BLaER1 (cell line): ENCODE measurements at regions not wholly inside any gene's neighbourhood (a gene's known extent, or its start where the extent isn't known, plus 50 kb on each side); places are given as distances from the start of the nearest gene placed in this dataset.

Source experiments
- H3K27ac ChIP-seq: shearing (Covaris generic); formaldehyde crosslinking; 2 replicates; pipeline ENCODE4 v1.8.1; 2022
- H3K27me3 ChIP-seq: shearing (Covaris generic); formaldehyde crosslinking; 2 replicates; pipeline ENCODE4 v1.8.1; 2022
- H3K36me3 ChIP-seq: shearing (Covaris generic); formaldehyde crosslinking; 2 replicates; pipeline ENCODE4 v1.8.1; 2022
- H3K4me1 ChIP-seq: shearing (Covaris generic); formaldehyde crosslinking; 2 replicates; pipeline ENCODE4 v1.8.1; 2022
- H3K4me2 ChIP-seq: shearing (Covaris generic); formaldehyde crosslinking; 2 replicates; pipeline ENCODE4 v1.8.1; 2022
- H3K4me3 ChIP-seq: shearing (Covaris generic); formaldehyde crosslinking; 2 replicates; pipeline ENCODE4 v1.8.1; 2022
- H3K9ac ChIP-seq: shearing (Covaris generic); formaldehyde crosslinking; 2 replicates; pipeline ENCODE4 v1.8.1; 2022
- H3K9me3 ChIP-seq: shearing (Covaris generic); formaldehyde crosslinking; 2 replicates; pipeline ENCODE4 v1.8.1; 2022
- H4K20me1 ChIP-seq: shearing (Covaris generic); formaldehyde crosslinking; 2 replicates; pipeline ENCODE4 v1.8.1; 2022
- Cebpa-rat ChIP-seq: shearing (Covaris generic); IDR thresholded peaks from 2 replicates; pipeline ENCODE4 v1.8.1; 2022

GRCh38 chr16:77650761-77651160 lies 71.6 kb upstream of the NUDT7 start:
- Histone ChIP-seq H3K9me3 (no peaks in the 10 kb centered on the region), H3K4me1 (no peaks in the 10 kb centered on the region), H3K9ac (no peak overlapping the region), H4K20me1 (no peaks in the 10 kb centered on the region), H3K27ac (no peak overlapping the region), H3K4me2 (no peak overlapping the region), H3K4me3 (no peak overlapping the region), H3K36me3 (no peaks in the 10 kb centered on the region), H3K27me3 (no peaks in the 10 kb centered on the region)
- no peak for TF ChIP-seq Cebpa-rat

- Histone ChIP-seq H4K20me1 (no peaks in the 10 kb centered on the region), H3K4me1 (no peaks in the 10 kb centered on the region), H3K4me2 (no peak overlapping the region), H3K4me3 (no peak overlapping the region), H3K9ac (no peak overlapping the region), H3K9me3 (no peaks in the 10 kb centered on the region), H3K27ac (no peak overlapping the region), H3K36me3 (no peaks in the 10 kb centered on the region), H3K27me3 (no peaks in the 10 kb centered on the region)
- no peak for TF ChIP-seq Cebpa-rat
These were observed 69.9 kb upstream of the NUDT7 start for GRCh38 chr16:77652399-77652798.

DNA sequence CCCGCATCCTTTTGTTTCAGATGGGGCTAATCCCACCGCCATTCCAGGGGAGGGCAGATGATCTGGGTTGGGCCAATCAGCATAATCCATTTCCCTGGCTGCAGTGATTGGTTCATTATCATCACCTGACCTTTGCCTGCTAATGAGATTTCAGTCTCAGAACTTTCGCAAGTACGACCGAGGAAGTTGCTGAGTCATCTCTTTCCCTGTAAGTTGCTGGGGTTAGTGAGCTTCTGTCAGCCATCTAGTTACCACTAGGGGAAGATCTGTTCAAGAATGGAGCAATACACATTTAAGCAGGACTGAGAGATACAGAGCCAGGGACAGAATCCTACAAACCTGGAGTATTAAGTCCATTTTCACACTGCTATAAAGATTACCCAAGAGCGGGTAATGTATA lies 65.3 kb upstream of the NUDT7 start:
- Histone ChIP-seq H3K4me1 (no peaks in the 10 kb centered on the region), H4K20me1 (no peaks in the 10 kb centered on the region), H3K4me2 (no peak overlapping the region), H3K4me3 (no peak overlapping the region), H3K9me3 (peaks cover 3% of the 10 kb centered on the region), H3K9ac (no peak overlapping the region), H3K27me3 (no peaks in the 10 kb centered on the region), H3K36me3 (no peaks in the 10 kb centered on the region), H3K27ac (no peak overlapping the region)
- no peak for TF ChIP-seq Cebpa-rat

DNA sequence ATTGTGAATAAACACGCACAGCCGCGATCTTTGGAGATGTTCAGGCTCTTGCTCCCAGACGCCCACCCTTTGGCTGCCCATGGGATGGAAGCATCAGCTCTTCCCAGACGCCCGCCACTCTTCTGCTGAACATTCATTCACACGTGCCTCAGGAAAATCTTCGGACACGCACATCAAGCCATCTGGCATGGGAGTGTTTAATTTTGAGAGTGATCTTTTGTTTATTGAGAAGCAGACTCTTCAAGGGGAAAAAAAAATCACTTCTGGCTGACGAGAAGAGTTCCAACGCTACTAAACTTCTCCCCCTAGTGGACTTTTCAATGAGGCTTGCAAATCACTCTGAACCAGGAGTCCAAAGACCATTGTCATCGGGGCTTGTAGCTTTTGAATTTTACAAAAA lies 62.0 kb upstream of the NUDT7 start:
- no peak overlapping the region for H3K27ac ChIP-seq
- H3K4me3 ChIP-seq = no peak overlapping the region
- H4K20me1 ChIP-seq = no peaks in the 10 kb centered on the region
- no peak for TF ChIP-seq Cebpa-rat
- no peak overlapping the region for H3K4me2 ChIP-seq
- H3K9me3 ChIP-seq = peaks cover 22% of the 10 kb centered on the region
- no peaks in the 10 kb centered on the region for H3K4me1 ChIP-seq
- no peak overlapping the region for H3K9ac ChIP-seq
- H3K27me3 ChIP-seq = no peaks in the 10 kb centered on the region
- H3K36me3 ChIP-seq = no peaks in the 10 kb centered on the region

- H3K27ac ChIP-seq = no peak overlapping the region
- no peaks in the 10 kb centered on the region for H3K4me1 ChIP-seq
- peaks cover 22% of the 10 kb centered on the region for H3K9me3 ChIP-seq
- no peaks in the 10 kb centered on the region for H4K20me1 ChIP-seq
- no peak for TF ChIP-seq Cebpa-rat
- H3K9ac ChIP-seq = no peak overlapping the region
- no peaks in the 10 kb centered on the region for H3K36me3 ChIP-seq
- H3K4me3 ChIP-seq = no peak overlapping the region
- no peaks in the 10 kb centered on the region for H3K27me3 ChIP-seq
- no peak overlapping the region for H3K4me2 ChIP-seq
These were observed 60.1 kb upstream of the NUDT7 start for GRCh38 chr16:77662246-77662645.

DNA sequence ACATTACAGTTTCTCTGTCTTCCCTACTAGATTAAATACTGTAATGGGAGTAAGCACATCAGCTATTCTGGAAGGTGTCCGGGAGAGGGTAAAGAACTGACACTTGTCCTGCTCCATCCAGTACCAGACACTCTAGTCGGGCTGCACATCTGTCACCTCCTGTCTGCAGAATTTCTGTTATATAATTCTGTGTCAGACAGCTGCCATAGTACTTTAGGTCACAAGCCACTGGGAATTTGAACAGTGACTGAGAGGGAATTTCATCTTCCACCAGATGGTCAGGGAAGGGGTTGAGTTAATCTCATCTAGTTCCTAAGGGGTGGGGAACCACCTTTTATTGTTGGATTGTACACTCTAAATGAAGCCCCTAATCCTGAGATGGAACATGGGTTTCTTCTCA lies 58.6 kb upstream of the NUDT7 start:
- Histone ChIP-seq H3K27me3 (no peaks in the 10 kb centered on the region), H3K36me3 (no peaks in the 10 kb centered on the region), H3K4me1 (no peaks in the 10 kb centered on the region), H3K4me2 (no peak overlapping the region), H4K20me1 (no peaks in the 10 kb centered on the region), H3K27ac (no peak overlapping the region), H3K4me3 (no peak overlapping the region), H3K9me3 (peaks cover 22% of the 10 kb centered on the region), H3K9ac (no peak overlapping the region)
- no peak for TF ChIP-seq Cebpa-rat

DNA sequence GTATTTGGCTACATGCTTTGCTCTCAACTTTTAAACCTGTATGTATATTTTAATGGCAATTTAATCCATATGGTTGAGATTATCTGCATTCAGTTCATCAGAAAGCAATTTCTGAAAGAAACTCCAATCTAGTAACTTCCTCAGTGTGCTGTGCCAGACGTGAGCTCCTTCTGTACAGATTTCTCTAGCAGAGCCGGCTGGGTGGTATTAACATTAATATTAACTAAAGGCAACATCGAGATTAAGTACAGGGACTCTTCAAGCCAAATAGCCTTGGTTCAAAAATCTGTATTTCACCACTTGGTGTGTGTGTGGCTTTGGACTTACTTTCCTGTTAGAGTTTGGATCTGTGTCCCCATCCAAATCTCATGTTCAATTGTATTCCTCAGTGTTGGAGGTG lies 55.5 kb upstream of the NUDT7 start:
- TF ChIP-seq Cebpa-rat = no peak
- H4K20me1 ChIP-seq = no peaks in the 10 kb centered on the region
- H3K4me2 ChIP-seq = no peak overlapping the region

DNA sequence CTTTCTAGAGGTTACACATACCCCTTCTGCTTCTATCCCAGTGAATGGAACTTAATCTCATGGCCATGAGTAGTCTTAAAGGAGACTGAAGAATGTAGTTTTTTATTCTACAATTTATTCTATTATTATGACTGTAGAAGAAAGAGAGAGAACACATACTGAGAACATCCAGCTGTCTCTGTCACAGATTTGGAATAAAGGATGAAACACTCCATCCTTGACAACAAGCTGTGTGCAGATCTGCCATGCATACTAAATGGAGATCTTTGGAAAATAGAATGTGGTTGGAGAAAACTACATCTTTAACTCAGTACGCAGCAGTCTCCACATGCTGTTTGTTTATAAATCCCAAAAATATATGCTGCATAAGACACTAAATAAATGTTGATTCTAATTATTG lies 54.1 kb upstream of the NUDT7 start:
- no peak overlapping the region for H3K27ac ChIP-seq
- H3K4me3 ChIP-seq = no peak overlapping the region
- no peak for TF ChIP-seq Cebpa-rat
- H3K9ac ChIP-seq = no peak overlapping the region
- no peak overlapping the region for H3K4me2 ChIP-seq
- no peaks in the 10 kb centered on the region for H3K4me1 ChIP-seq
- H3K27me3 ChIP-seq = no peaks in the 10 kb centered on the region
- no peaks in the 10 kb centered on the region for H3K36me3 ChIP-seq
- H3K9me3 ChIP-seq = peaks cover 7% of the 10 kb centered on the region
- no peaks in the 10 kb centered on the region for H4K20me1 ChIP-seq

More for the DNA sequence above, 55.5 kb upstream of the NUDT7 start:
- peaks cover 21% of the 10 kb centered on the region for H3K9me3 ChIP-seq
- H3K4me1 ChIP-seq = no peaks in the 10 kb centered on the region
- no peak overlapping the region for H3K27ac ChIP-seq
- no peak overlapping the region for H3K9ac ChIP-seq
- no peaks in the 10 kb centered on the region for H3K27me3 ChIP-seq
- H3K4me3 ChIP-seq = no peak overlapping the region
- H3K36me3 ChIP-seq = no peaks in the 10 kb centered on the region

- Histone ChIP-seq H3K9ac (no peak overlapping the region), H3K4me2 (no peak overlapping the region), H3K4me3 (no peak overlapping the region), H3K9me3 (no peaks in the 10 kb centered on the region), H3K27ac (no peak overlapping the region), H4K20me1 (no peaks in the 10 kb centered on the region), H3K4me1 (no peaks in the 10 kb centered on the region), H3K36me3 (no peaks in the 10 kb centered on the region), H3K27me3 (no peaks in the 10 kb centered on the region)
- TF ChIP-seq Cebpa-rat = no peak
These were observed 53.3 kb upstream of the NUDT7 start for GRCh38 chr16:77669057-77669456.
